Fibroblast of skin of right biceps (primary cell): ENCODE measurements at regions not wholly inside any gene's neighbourhood (a gene's known extent, or its start where the extent isn't known, plus 50 kb on each side); places are given as distances from the start of the nearest gene placed in this dataset.
A peak's percentile ranks its signal among the peaks of the same experiment; 100 is the strongest.

ENCODE experiments used
- DNase-seq: peaks from one replicate; pipeline ENCODE4 v3.0.0-alpha.2; 2013

DNA sequence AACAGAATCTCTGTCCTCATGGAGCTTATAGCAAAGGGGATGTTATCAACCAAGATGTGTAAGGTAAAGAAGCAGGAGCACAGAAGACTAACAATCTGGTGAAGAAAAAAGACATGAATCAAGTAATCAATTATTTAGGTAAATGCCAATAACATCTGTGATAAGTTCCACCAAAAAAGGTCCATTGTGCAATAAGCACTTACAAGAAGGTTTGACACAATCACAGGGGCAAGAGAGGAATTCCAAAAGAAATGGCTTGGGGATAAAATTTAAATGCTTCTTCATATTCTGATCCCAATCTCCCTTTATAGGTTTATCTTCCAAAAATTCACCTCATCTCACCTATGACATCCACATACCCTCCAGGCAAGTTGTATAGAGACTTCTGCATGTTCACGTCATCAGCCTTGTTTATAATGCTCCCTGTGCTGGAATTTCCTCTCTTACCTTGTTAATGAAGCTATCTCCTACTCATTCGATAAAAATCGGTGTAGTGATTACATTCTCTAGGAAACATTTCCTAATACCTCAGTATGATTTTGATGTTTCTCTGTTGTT lies 53.6 kb upstream of the DPT start:
- no peak for DNase-seq

DNA sequence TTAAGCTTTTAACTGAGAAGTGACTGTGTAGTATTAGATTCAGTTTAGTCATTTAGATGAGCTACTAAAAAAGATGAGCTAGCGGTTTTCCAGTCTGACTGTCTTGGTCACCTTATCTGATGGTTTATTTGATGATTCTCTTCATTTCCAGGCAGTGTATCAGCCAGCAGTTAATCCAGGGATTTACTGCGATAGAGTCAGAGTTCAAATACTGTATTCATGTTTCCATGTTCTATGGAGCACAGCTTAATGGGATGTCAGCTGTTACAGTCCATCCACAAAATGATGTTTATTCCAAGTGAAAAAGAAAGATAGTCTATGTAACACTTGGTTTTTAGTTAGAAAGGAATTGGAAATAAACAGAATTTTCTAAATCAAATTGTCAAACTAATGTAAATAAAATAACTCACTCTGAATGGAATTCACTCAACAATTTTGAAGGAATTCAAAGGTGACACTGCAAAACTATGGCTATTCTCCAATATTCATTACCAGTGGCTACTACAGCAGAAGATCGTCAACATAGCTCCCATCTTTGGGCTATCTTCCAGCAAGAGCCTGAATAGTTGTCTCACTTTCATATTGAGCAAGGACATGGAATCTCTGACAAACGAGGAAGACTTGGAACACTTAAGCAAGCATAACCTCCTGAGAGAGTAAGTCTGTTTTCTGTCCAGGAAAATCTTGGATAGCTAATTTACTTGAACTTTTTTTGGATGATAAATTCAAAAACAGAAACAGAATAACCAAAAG lies 54.6 kb upstream of the DPT start:
- peak; percentile 60 for DNase-seq

DNA sequence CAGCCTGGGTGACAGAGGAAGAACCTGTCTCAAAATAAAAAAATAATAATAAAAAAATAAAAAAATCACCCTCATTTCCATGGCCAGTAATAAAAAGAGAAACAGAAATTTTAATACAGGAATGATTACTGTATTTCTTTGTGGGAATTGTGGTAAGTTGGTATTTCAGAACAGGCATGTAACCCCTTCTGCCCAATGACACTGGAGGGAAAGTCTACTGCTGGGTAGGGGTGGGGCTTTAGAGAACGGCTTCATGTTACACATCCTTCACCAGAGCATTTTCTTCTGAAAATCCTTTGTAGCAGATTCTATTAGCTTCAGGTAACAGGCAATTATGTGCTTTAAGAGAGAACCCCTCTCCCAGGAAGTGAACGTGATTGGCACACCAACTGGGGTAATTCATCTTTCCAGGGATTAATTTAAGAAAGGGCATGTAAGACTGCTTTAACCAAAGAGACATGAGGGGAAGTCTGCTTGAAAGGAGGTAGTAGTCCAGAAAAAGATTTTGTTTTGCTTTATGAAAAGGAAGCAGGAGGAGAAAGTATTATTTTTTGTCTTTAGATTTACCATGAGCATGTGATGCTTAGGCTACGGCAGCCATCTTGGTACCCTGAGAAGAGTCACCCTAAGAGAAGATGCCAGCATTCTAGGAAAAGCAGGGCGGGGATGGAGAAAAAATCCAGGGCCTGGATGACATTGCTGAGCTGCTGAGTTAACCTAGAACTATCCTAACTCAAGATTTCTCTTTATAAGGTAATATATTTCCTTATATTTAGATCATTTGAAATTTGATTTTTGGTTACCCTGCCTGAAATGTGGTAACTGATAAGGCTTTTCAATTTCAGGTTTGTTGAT lies 57.7 kb upstream of the DPT start:
- peak; percentile 14 for DNase-seq

DNA sequence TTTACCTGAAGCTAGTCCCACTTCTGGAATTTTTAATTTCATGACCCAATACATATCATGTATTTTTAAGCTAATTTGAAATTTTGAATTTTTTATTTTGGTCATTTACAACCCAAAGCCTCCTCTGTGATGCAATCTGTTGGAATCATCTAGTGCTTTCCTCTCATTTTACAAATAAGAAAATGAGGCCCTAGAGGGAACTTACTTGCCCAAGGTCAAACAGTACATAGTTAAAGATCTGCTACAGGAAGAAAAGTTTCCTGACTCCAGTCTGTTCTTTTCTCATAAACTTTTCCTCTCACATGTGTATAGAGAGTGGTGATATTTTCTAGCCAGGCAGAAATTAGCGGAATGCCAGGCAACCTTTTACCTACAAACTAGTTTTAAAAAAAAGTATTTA lies 59.3 kb upstream of the DPT start:
- DNase-seq = no peak

DNA sequence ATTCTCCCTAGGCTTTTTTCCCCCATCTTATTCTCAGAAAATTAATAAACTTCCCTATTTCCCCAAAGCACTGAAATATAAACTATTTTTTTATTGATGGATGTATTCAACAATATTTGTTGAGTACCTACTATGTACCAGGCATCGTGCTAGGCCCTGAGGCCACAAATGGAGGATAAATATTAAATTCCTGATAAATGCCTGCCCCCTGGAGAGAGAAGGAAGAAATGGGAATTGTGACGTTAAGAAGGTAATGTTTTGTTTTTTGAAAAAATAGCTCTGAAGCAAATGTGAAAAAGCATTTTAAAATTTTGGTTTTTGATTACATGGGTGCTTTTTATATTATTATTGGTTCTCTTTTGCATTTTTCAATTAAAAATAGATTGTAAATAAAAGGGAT lies 60.5 kb upstream of the DPT start:
- no peak for DNase-seq

DNA sequence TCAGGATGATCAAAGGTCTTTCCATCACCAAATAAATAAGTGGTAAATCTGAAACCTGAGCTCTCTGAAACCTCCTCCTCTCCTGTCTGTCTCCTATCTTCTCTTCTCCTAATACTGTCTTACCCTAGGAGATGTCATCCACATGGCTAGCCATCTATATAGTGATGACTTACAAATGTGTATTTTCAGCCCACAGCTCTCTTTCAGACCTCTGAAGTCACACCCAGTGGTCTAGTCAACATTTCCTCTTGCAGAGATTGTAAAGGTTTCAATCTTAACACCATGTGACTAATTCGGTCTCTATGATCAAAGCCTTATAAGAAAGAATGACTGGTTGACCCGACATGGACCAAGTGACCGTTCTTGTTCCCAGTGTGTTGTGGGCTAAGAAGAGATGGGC lies 63.1 kb upstream of the DPT start:
- no peak for DNase-seq

DNA sequence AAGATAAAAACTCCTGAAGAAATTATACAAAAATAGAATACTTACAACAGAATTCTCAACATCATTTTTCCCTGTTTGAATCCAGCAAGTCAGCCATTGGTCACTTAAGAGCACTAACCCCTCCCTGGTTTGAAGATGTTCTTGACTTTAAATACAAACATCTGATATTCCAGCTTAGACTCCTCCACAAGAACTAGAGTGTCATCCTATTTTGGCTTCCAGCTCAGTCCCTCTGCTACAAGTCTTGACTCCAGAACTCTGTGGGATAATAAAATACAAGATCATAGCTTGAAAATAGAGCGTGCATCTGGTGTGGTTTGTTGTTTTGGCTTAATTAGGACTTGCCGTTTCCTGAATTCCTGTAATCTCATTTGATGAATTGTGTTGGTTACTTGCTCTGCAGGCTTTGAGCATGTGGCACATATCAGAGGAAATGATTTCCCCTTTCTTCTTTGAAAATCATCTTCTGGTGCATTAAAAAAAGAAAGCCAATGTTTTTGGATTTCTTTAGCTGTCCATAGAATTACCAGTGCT lies 63.7 kb upstream of the DPT start:
- DNase-seq = no peak

DNA sequence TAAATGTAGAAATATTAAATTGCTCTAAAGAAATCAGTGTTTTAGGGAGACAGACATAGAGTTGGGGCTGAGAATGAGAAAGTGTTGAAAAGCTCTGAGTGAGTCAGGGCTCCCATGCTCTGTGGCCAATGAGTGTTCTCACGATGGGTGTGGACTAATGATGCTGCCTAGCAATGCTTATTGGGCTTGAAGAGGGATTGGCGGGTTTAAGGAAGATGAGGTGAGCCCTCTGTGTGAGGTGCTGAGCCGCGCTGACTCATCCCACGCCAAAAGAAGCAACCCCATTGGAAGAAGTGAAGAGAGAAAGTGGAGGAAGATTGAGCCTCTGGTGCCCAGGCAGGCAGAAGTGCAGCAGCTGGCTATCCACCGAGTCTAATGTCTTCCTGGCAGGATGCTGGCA lies 65.1 kb upstream of the DPT start:
- DNase-seq = no peak

DNA sequence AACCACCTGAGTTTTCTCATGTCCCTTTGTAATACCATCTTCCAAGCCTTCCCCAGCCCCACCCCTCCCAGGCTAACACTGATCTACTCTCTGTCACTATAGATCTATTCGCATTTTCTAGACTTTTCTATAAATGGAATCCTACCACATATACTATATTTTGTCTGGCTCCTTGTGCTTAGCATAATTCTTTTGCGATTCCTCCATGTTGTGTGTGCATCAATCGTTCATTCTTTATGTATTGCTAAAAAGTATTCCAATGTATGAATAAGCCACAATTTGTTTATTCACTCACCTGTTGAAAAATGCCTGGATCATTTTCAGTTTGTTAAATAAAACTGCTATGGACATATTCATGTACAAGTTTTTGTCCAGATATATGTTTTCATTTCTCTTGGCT lies 66.7 kb upstream of the DPT start:
- DNase-seq = no peak

DNA sequence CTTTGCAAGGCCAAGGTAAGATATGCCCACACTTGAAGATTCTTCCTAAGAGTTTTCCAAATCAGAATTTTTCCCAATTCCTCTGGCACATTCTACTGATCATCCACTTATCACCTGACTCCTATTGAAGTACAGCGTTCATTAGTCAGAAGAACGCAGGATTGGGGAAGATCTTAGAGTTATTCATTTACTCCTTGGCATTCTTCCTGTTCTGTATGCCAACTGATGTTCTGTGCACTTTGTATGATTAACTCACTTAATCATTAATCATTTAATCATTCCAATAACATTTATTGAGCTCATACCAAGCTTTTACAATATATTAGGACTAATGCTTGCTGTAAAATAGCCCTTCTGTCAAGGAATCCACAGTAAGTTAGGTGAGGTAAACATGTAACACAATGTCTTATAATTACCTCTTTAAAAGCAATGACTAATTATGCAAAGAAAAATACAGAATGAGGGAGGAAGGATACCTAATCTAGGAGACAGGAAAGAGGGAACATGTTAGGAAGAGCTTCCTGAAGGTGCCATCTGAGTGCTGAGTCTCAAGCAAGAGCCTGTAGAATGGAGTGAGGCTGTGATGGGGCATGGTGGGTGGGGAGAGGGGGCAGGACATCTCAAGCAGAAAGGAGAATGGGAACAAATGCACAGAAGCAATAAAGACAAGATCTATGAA lies 71.1 kb upstream of the DPT start:
- no peak for DNase-seq

DNA sequence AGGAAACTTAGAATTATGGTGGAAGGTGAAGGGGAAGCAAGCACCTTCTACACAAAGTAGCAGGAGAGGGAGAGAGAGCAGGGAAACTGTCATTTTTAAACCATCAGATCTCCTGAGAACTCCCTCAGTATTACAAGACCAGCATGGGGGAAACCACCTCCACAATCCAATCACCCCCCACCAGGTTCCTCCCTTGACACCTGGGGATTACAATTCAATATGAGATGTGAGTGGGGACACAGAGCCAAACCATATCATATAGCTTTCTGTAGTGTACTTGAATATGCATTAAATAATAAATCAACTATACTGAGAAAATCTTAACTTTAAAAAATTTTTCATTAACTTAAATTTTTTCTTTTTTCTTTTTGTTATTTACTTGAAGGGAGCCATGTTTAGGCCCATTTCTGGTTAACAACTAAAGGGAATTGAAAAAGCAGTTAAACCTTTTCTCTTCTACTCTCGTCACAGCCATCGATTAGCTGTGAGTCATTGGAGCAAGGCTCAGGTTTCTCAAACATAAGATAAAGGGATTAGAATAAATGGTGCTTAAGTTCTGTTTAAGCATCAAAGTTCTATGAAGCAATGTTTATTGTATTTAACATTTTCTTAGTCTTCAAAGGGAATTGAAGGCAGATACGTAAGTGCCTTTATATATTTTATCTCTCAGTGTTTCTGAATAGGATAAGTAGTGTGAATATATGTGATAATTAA lies 72.2 kb upstream of the DPT start:
- no peak for DNase-seq

DNA sequence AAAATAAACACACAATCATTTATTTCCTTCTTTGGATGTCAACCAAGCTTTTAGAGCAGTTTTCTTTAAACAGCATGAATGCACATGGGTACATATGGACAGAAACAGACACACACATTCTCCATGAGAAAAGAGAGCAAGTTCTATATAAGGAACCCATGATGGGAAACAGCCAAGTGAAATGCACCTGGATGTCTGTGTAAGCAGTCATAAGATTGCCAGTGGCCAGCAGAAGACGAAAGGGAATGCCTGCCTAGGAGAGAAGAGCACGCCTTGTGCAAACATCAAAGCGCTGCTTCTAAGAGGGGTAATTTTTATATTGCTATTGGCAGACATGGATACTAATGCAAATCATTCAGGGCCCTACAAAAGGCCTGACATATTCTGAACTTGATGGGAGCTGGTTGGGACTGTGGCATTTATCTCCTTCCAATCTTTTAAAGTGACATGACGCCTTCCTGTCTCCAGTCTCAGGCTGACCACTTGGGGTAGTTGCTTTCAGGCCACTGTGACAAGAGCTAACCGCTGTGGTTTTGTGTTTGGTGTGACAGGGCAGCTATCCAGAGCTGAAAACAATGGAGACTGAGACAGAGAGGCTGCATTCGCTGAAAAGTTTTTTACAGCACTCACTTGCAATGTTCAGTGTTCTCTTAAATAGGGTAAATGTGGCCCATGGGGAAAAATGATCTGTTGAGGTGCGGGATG lies 75.0 kb upstream of the DPT start:
- DNase-seq = no peak

DNA sequence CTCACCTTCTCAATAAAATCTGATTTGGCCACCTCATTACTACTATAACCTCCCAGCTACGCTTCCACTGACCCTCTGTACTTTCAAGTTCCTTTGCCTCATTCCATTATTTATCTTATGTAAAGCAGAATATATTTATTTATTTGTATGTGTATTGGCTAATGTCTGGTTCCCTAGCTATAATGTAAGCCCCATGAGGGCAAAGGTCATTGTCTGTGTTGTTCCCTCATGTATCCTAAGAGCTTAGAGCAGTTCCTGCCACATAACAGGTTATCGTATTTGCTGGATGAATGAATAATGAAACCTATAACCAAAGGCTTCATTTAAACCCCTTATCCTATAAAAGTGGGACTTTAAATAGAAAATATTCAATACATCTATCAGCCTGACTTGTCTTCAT lies 77.9 kb upstream of the DPT start:
- no peak for DNase-seq

DNA sequence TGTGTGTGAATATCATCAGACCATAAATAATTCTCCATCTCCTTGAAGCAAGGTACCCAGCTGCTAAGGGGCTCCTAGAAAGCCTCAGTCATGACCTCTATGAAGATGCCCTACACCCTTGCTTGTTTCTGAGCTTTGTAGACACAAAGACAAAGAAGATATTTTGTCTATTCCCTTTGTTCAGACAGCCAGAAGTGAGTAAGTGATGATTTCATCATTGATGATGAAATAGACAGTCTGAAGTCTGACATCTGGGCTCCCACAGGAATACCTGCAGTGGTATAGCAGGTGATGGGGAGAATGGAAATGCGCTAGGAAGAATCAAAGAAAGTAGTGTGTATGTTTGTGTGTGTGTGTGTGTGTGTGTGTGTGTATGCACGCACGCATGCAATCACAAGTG lies 82.2 kb upstream of the DPT start:
- DNase-seq = no peak

DNA sequence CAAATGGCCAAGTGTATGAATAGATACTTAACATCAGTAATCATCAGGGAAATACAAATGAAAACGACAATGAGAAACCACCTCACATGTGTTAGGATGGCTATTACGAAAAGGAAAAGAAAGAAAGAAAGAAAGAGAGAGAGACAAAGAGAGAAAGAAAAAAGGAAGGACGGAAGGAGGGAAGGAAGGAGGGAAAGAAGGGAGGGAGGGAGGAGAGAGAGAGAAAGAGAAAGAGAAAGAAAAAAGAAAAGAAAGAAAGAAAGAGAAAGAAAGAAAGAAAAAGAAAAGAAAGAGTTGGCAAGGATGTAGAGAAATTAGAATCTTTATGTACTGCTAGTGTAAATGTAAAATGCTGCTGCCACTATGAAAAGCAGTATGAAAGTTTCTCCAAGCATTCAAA lies 90.7 kb upstream of the DPT start:
- DNase-seq = no peak

DNA sequence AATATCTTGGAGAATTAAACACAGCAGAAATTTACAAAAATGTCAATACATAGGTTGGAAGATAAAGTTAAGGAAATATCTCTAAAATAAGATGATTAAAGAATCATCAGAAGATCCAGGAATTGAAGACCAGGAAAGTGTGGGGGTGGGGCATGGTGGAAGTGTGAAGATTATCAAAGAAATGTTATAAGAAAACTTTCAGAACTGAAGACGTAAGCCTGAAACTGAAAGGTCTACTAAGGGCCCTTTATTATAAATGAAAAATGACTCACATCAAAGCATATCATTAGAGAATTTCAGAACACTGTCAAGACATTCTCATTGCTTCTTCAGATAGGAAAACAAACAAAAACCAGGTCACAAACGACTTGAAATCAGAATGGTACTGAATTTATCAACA lies 92.4 kb upstream of the DPT start:
- no peak for DNase-seq

DNA sequence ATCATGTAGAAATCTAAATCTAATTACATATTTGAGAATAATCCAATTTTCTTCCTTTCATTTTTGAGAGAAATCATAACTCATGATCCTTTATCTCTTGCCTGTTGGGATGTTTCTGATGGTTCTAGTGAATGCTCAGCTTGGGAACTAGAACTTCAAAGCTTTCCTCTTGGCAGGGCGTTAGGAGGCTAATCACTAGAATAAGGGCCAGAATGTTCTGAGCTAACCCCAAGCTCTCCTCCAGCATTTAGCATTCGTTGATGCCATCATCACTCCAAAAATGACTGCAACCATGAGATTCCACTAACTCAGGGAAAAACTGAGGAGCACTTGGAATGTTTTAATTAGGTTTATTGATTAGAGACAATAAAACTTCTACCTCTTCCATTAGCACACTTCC lies 93.9 kb upstream of the DPT start:
- DNase-seq = no peak

DNA sequence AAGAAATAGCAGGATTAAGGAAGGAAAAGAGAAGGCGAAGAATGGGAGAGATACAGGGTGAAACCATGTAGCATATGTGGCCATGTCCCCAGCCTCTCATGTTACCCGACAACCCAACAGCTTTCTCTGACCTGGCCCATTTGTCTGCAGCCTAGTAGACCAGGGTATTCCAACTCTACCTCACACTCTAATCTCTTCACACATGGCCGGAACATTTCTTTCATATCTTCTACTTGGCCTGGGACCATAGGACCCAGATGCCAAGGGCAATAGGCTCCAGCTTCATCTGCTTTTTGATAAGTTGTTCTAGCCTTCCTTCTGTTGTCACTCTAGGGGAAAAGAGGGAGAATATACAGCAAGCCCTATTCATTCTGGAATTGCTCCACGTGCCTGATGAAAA lies 95.0 kb upstream of the DPT start:
- no peak for DNase-seq

DNA sequence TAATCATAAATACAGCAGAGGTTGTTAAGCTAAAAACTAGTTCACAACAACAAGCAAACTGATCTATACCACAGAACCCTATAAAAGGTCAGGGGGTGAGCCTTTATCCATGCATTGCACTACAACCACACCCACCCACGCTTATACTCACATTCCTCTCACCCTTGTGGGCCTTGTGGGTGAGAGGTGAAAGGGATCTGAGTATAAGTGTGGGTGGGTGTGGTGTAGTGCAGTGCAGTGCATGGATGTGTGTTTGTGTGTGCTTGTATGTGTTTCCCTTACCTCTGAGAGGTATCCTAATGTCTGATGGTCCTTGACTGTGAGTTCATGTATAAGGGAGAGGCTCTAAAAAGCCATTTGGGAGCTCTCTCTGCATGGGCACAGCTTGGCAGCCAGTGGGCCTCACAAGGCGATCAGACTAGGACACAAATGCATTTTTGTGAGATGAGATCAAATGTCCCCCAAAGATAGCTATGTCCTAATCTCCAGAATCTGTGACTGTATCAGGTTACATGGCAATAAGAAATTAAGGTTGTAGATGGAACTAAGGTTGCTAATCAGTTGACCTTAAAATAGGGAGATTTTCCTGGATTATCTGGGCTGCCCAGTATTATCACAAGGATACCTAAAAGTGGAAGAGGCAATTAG lies 95.5 kb upstream of the DPT start:
- no peak for DNase-seq

DNA sequence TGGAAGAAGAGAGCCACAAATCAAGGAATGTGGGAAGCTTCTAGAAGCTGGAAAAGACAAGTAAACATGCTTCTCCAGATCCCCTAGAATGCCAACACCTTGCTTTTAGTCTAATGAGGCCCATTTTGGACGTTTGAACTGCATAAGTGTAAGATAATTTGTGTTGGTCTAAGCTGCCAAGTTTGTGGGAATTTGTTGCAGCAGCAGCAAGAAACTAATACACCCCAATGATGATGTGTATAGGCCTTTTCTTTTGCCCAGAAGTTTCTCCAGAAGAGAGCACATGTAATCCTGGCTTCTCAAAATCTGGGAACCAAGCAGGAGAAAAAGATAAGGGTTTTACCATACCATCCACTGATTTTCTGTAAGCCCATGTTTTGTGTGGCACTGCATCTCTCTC lies 96.1 kb upstream of the DPT start:
- no peak for DNase-seq

DNA sequence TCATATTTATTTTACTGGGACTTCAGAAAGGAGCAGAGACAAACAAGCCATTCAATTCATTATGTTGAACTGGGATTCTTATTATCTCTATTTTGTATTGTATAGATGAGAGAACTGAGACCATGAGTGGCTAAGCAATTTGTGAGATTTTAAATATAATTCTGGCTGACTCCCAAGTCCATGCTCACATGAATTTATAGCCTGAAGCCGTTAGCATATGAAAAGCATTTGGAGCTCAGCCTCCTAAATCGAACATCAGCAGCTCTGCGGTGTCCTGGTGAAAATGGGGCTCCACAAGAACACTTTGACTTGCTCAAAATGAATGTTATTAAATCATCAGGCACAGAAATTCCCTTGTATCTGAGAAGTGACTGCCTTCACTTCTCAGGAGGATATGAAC lies 96.8 kb upstream of the DPT start:
- DNase-seq = no peak

DNA sequence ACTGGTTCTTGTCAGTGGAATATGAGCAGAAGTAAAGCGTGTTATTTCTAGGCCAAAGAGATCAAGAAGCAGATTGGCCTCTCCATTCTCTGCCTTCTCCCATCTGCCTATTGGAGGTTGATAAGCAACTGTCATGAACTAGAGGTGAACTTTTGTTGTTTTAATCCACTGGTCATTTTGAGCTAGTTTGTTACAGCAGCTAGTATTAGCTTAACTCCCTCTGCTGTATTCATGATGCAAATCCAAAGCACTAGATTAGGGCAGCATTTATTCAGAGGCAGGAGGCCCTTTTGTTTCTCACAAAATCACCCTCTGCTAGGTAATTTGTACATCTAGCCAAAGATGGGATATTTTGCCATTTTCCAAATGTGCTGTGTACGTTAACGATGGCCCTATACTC lies 97.3 kb upstream of the DPT start:
- DNase-seq = no peak
